BJ (cell line): ENCODE measurements at regions not wholly inside any gene's neighbourhood (a gene's known extent, or its start where the extent isn't known, plus 50 kb on each side); places are given as distances from the start of the nearest gene placed in this dataset.

Experiments
- CTCF ChIA-PET: fragments of 350-600 bp; formaldehyde crosslinking; extraction: SDS; loops from one replicate; lab custom pipeline; 2021; ENCODE audit warnings: antibody characterized with exemption, inconsistent platforms; lab: Yijun Ruan, JAX
- POLR2A ChIA-PET: fragments of 300-600 bp; sonication (Branson Sonifier 250); formaldehyde crosslinking; extraction: SDS; loops from one replicate; lab custom pipeline; 2021; ENCODE audit warnings: antibody characterized with exemption; lab: Charles Lee
- DNase-seq: peaks from one replicate; pipeline ENCODE4 v3.0.0-alpha.2; 2011; ENCODE audit warnings: low read depth
- H3K27me3 ChIP-seq: 2 replicates; pipeline ENCODE4 v1.6.0; 2011; ENCODE audit warnings: low read length; ENCODE audit not compliant: control insufficient read depth, insufficient read depth
- H3K36me3 ChIP-seq: 2 replicates; pipeline ENCODE4 v1.5.1; 2011; ENCODE audit warnings: low read length; ENCODE audit not compliant: control insufficient read depth, insufficient read depth
- H3K4me3 ChIP-seq: 2 replicates; pipeline ENCODE4 v1.5.1; 2011; ENCODE audit warnings: low read depth, mild to moderate bottlenecking, control low read depth, low read length
- CTCF ChIP-seq: IDR thresholded peaks from 2 replicates; pipeline ENCODE4 v1.5.1; 2011; ENCODE audit warnings: low read depth, mild to moderate bottlenecking, control low read depth, inconsistent platforms, low read length, moderate library complexity; ENCODE audit not compliant: insufficient read depth

- CTCF ChIA-PET = interaction anchor here (0.6 kb wide), 1 partner anchor 223 kb away, joined by 3 read pairs; no protein-coding TSS in a partner anchor
- no peaks in the 10 kb centered on the region for H3K36me3 ChIP-seq
- POLR2A ChIA-PET = no interaction called here
- H3K4me3 ChIP-seq = no peak overlapping the region
- TF ChIP-seq CTCF = no peak
- no peak for DNase-seq
- no peaks in the 10 kb centered on the region for H3K27me3 ChIP-seq
Measured at GRCh38 chr18:61729322-61729721, 163.5 kb downstream of the RNF152 start.

GRCh38 chr18:61727241-61728193 is 165.3 kb downstream of the RNF152 start:
- no peak for DNase-seq
- no peaks in the 10 kb centered on the region for H3K27me3 ChIP-seq
- CTCF ChIA-PET = interaction anchor here (0.7 to 1.1 kb wide), 2 partner anchors 9 to 175 kb away, joined by 3 to 4 read pairs; no protein-coding TSS in a partner anchor
- H3K36me3 ChIP-seq = no peaks in the 10 kb centered on the region
- no peak for TF ChIP-seq CTCF
- POLR2A ChIA-PET = no interaction called here
- no peak overlapping the region for H3K4me3 ChIP-seq

- Histone ChIP-seq H3K4me3 (no peak overlapping the region), H3K27me3 (no peaks in the 10 kb centered on the region), H3K36me3 (no peaks in the 10 kb centered on the region)
- TF ChIP-seq CTCF = no peak
- DNase-seq = no peak
- CTCF ChIA-PET = no interaction called here
- POLR2A ChIA-PET = no interaction called here
Measured at GRCh38 chr18:61724532-61724931, 168.3 kb downstream of the RNF152 start.

GRCh38 chr18:61722247-61722646 is 170.6 kb downstream of the RNF152 start:
- DNase-seq = no peak
- TF ChIP-seq CTCF = no peak
- H3K27me3 ChIP-seq = no peaks in the 10 kb centered on the region
- ChIA-PET CTCF (no interaction called here), POLR2A (no interaction called here)
- H3K4me3 ChIP-seq = no peak overlapping the region
- H3K36me3 ChIP-seq = no peaks in the 10 kb centered on the region

- DNase-seq = no peak
- POLR2A ChIA-PET = no interaction called here
- no peaks in the 10 kb centered on the region for H3K36me3 ChIP-seq
- no peaks in the 10 kb centered on the region for H3K27me3 ChIP-seq
- CTCF ChIA-PET = no interaction called here
- H3K4me3 ChIP-seq = no peak overlapping the region
- no peak for TF ChIP-seq CTCF
Measured at GRCh38 chr18:61720496-61720895, 172.3 kb downstream of the RNF152 start.
